OCI-LY7 (cell line): ENCODE measurements at regions not wholly inside any gene's neighbourhood (a gene's known extent, or its start where the extent isn't known, plus 50 kb on each side); places are given as distances from the start of the nearest gene placed in this dataset.

ENCODE experiments used
- BruUV-seq: library from RNA; stranded (reverse); fragments of 400-500 nt; replicated peaks from 2 replicates; lab custom pipeline; 2021; lab: Mats Ljungman, UMichigan
- CTCF ChIA-PET: fragments of 300-600 bp; sonication (Branson Sonifier 250); formaldehyde crosslinking; loops from one replicate; lab custom pipeline; 2022; ENCODE audit warnings: antibody characterized with exemption; ENCODE audit not compliant: unreplicated experiment; lab: Charles Lee
- POLR2A ChIA-PET: fragments of 300-600 bp; sonication (Branson Sonifier 250); formaldehyde crosslinking; loops from one replicate; lab custom pipeline; 2022; ENCODE audit warnings: antibody characterized with exemption; lab: Charles Lee
- DNase-seq: peaks from one replicate; pipeline ENCODE4 v3.0.0-alpha.2; 2015; ENCODE audit warnings: low spot score
- H2AFZ ChIP-seq: fragments of 200-600 bp; sonication (generic), shearing (Covaris generic); 2 replicates; pipeline ENCODE4 v1.6.1; 2014; ENCODE audit warnings: mild to moderate bottlenecking, antibody characterized with exemption, low read length, moderate library complexity
- H3K27ac ChIP-seq: fragments of 200-600 bp; sonication (generic); 2 replicates; pipeline ENCODE4 v1.5.1; 2014; ENCODE audit warnings: mixed run types, low read depth, mild to moderate bottlenecking, moderate library complexity, low read length, inconsistent platforms; ENCODE audit not compliant: poor library complexity, severe bottlenecking
- H3K36me3 ChIP-seq: fragments of 200-600 bp; sonication (generic); 2 replicates; pipeline ENCODE4 v1.6.1; 2014; ENCODE audit warnings: mild to moderate bottlenecking, antibody characterized with exemption, low read length, moderate library complexity, mixed read lengths; ENCODE audit not compliant: insufficient read depth
- H3K4me1 ChIP-seq: fragments of 200-600 bp; sonication (generic); 2 replicates; pipeline ENCODE4 v1.5.1; 2014; ENCODE audit warnings: mild to moderate bottlenecking, low read length; ENCODE audit not compliant: insufficient read depth, poor library complexity, severe bottlenecking
- H3K4me2 ChIP-seq: fragments of 200-600 bp; sonication (generic); 2 replicates; pipeline ENCODE4 v1.6.1; 2014; ENCODE audit warnings: mild to moderate bottlenecking, low read length
- H3K4me3 ChIP-seq: fragments of 200-600 bp; sonication (generic); 2 replicates; pipeline ENCODE4 v1.5.1; 2014; ENCODE audit warnings: mild to moderate bottlenecking, low read depth, low read length; ENCODE audit not compliant: poor library complexity, severe bottlenecking
- H3K79me2 ChIP-seq: fragments of 200-600 bp; sonication (generic); 2 replicates; pipeline ENCODE4 v1.6.1; 2016; ENCODE audit warnings: low read depth, mild to moderate bottlenecking, low read length, moderate library complexity, mixed read lengths; ENCODE audit not compliant: insufficient read depth
- H3K9me2 ChIP-seq: fragments of 200-600 bp; sonication (generic); 2 replicates; pipeline ENCODE4 v1.6.1; 2016; ENCODE audit warnings: mild to moderate bottlenecking, low read length, mixed read lengths; ENCODE audit not compliant: insufficient read depth
- H3K9me3 ChIP-seq: fragments of 200-600 bp; sonication (generic); 2 replicates; pipeline ENCODE4 v1.6.1; 2014; ENCODE audit warnings: mild to moderate bottlenecking, mixed run types, low read length, mixed read lengths
- H4K20me1 ChIP-seq: fragments of 200-600 bp; sonication (generic); 2 replicates; pipeline ENCODE4 v1.6.1; 2014; ENCODE audit warnings: mild to moderate bottlenecking, antibody characterized with exemption, low read length, moderate library complexity, mixed read lengths; ENCODE audit not compliant: insufficient read depth
- CTCF ChIP-seq: fragments of 200-600 bp; sonication (generic); conservative IDR thresholded peaks from 2 replicates; pipeline ENCODE4 v1.5.1; 2014; ENCODE audit warnings: mild to moderate bottlenecking, antibody characterized with exemption, low read length, moderate library complexity, mixed read lengths
- EZH2phosphoT487 ChIP-seq: fragments of 200-600 bp; sonication (generic); IDR thresholded peaks from 2 replicates; pipeline ENCODE4 v1.6.1; 2018; ENCODE audit warnings: low read depth, borderline replicate concordance, mild to moderate bottlenecking, mixed run types, antibody characterized with exemption, low read length, moderate library complexity, mixed read lengths
- intact Hi-C: fragments of 100-400 bp; cut with micrococcal nuclease; formaldehyde crosslinking; loops from one replicate; pipeline ENCODE4 v1.10.0; 2022; ENCODE audit not compliant: unreplicated experiment

- BruUV-seq: no TSS peak
- Histone ChIP-seq H3K9me3 (no peaks in the 10 kb centered on the region), H3K4me2 (no peak overlapping the region), H3K4me1 (no peaks in the 10 kb centered on the region), H3K9me2 (no peaks in the 10 kb centered on the region), H3K4me3 (no peak overlapping the region), H3K79me2 (no peaks in the 10 kb centered on the region), H3K27ac (no peak overlapping the region), H4K20me1 (no peaks in the 10 kb centered on the region), H2AFZ (no peak overlapping the region), H3K36me3 (no peaks in the 10 kb centered on the region)
- intact Hi-C loops: no loop called here
- ChIA-PET POLR2A (no interaction called here), CTCF (no interaction called here)
- TF ChIP-seq EZH2phosphoT487 (no peak), CTCF (no peak)
- no peak for DNase-seq
Observed at GRCh38 chr9:107989544-107989943, 500.0 kb upstream of the KLF4 start.

GRCh38 chr9:107989099-107989498 lies 499.5 kb upstream of the KLF4 start:
- POLR2A ChIA-PET: no interaction called here
- no peaks in the 10 kb centered on the region for H3K4me1 ChIP-seq
- BruUV-seq: no TSS peak

GRCh38 chr9:107984956-107985355 lies 495.4 kb upstream of the KLF4 start:
- no peaks in the 10 kb centered on the region for H3K9me3 ChIP-seq
- no peak overlapping the region for H3K4me3 ChIP-seq
- intact Hi-C loops: no loop called here
- H3K4me1 ChIP-seq: no peaks in the 10 kb centered on the region
- H3K27ac ChIP-seq: no peak overlapping the region
- POLR2A ChIA-PET: no interaction called here
- CTCF ChIA-PET: no interaction called here
- BruUV-seq: no TSS peak
- no peaks in the 10 kb centered on the region for H3K9me2 ChIP-seq
- no peak overlapping the region for H3K4me2 ChIP-seq
- no peaks in the 10 kb centered on the region for H4K20me1 ChIP-seq
- H3K79me2 ChIP-seq: no peaks in the 10 kb centered on the region
- H2AFZ ChIP-seq: no peak overlapping the region
- TF ChIP-seq CTCF (no peak), EZH2phosphoT487 (no peak)
- no peak for DNase-seq
- no peaks in the 10 kb centered on the region for H3K36me3 ChIP-seq

More at GRCh38 chr9:107989099-107989498, 499.5 kb upstream of the KLF4 start:
- H2AFZ ChIP-seq: no peak overlapping the region
- no peak overlapping the region for H3K27ac ChIP-seq
- H3K9me3 ChIP-seq: no peaks in the 10 kb centered on the region
- CTCF ChIA-PET: no interaction called here
- H3K4me2 ChIP-seq: no peak overlapping the region
- H3K36me3 ChIP-seq: no peaks in the 10 kb centered on the region
- intact Hi-C loops: no loop called here
- TF ChIP-seq CTCF (no peak), EZH2phosphoT487 (no peak)
- H3K79me2 ChIP-seq: no peaks in the 10 kb centered on the region
- no peak for DNase-seq
- H3K4me3 ChIP-seq: no peak overlapping the region
- no peaks in the 10 kb centered on the region for H3K9me2 ChIP-seq
- no peaks in the 10 kb centered on the region for H4K20me1 ChIP-seq
